HG03378 (cell line): ENCODE measurements at regions not wholly inside any gene's neighbourhood (a gene's known extent, or its start where the extent isn't known, plus 50 kb on each side); places are given as distances from the start of the nearest gene placed in this dataset.
A peak's percentile ranks its signal among the peaks of the same experiment; 100 is the strongest.

Experiments
- ATAC-seq: cut with Tn5 transposase; IDR thresholded peaks from one replicate; pipeline ENCODE4 v1.9.1; 2021; ENCODE audit warnings: mild to moderate bottlenecking, moderate library complexity; ENCODE audit not compliant: unreplicated experiment

DNA sequence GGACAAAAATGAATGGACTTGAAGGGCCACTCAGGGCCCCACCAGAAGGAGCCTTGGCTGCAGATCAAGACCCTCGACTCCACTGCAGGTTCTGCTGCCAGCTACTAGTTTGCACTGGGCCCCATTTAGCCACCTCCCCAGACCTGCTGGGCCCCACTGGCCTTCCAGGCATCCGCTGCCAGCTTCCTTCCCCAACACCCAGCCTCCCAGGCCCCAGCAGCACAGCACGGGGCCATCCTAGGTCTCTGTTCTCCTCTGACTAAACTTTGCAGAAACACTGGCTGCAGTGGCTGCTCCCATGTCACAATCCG is 277.4 kb upstream of the KLF14 start:
- no peak for ATAC-seq

DNA sequence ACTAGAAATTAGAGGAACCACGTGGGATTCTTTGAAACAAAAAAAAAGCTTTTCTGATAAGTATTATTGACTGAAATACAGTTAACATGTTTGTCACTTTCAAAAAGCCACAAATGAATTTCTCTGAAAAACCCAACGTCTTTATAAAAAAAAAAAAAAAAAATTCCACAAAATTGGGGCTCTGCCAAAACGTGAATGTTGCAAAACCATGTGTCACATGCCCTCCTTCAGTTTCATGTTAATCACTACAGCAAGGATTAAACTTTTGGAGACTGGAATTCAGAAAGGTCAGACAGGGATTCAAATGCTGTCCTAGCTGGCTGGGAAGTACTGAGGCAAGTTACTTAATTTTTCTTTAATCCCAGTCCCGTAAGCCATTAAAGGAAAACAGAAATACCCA is 278.0 kb upstream of the KLF14 start:
- ATAC-seq: no peak

DNA sequence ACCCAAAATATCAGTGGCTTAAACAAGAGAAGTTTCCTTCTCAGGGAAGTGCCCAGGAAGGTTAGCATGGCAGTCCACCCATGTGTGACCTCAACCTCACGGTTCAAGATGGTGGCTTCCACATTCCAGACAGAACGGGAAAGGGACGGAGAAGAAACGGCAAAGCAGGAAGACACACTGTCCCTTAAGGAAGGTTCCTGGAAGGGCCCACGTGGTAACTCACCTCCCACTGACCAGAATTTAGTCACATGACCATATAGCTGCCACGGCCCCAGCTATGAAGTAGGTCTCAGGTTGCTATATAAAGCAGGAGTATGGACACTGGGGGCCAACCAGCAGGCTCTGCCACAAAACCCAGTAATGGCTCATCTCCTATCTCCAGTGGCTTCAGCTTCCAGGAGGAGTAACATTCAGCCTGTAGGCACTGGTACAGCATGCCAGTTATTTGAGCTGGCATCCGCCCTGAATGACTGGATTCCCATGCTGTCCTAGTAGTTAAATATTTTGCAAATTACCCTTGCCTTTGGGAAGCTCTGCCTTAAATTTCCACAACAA is 278.5 kb upstream of the KLF14 start:
- ATAC-seq: no peak

DNA sequence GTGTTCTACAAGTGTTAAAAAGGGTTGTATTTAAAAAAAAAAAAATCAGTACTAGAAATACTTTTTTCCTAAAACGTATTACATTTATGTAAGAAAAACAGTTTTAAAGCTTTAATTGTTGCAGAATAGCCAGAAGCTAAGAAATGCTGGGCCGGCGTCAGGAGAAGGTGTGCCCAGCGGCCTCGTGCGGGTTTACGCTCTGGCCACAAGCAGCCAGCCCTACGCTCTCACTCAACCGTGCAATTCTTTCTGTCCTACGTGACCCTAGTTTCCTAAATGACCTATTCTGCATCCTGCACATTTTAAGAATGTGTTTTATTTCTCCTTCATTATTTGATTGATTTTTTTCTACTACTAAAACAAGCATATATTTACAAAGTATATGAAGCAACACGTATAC is 279.7 kb upstream of the KLF14 start:
- no peak for ATAC-seq

DNA sequence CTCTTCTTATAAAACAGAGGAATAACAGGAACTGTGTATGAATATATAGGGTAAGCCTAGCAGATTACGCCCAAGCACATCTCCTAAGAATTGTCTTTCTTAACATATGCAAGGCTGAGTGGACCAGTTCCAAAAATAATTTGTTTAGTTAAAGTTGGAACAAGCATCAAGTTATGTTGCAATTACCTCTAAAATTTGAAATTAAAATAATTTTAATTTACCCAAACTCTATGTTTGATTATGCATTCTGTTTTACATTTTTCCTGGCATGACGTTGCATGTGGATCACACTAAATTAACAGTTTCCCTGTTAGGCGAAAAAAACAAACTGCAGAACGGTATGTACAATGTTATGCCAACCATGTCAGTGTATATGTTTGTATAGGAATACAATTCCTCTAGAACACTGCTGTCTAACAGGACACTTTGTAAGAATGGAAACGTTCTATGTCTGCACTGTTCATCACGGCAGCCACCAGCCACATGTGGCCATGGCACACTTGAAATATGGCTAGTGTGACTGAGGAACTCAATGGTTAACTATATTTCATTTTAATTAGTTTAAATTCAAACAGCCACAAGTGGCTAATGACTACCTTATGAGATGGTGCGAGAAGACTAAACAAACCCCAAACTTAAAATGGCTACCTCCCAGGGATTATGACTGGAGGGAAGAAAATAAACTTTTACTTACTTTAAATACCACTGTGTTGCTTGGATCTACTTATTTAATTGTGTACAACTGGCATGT is 281.1 kb upstream of the KLF14 start:
- ATAC-seq: no peak

DNA sequence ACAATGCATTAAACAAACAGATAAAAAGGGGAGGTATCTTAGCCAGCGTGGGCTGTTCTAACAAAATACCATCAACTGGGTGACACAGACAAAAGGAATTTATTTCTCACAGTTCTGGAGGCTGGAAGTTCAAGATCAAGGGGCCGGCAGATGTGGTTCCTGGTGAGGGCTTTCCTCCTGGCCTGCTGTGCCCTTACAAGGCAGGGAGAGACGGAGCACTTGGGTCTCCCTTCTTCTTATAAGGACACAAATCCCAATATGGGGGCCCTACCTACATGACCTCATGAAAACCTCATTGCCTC is 281.6 kb upstream of the KLF14 start:
- no peak for ATAC-seq

DNA sequence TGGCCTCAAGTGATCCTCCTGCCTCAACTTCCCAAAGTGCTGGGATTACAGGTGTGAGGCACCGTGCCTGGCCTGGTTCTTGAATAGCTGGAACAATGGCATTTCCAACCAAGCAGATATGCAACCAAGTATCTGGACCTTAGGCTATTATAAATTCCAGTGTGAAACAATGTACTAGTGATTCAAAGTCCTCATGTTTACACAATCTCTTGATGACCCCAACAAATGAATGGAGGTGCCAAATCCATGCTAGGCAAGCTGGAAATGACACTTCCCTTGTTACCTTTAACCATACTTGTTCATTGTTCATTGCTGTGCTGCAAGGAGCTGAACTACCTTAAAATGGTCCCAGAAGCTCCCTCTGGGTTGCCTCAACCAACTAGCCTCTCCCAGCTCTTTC is 282.2 kb upstream of the KLF14 start:
- no peak for ATAC-seq

DNA sequence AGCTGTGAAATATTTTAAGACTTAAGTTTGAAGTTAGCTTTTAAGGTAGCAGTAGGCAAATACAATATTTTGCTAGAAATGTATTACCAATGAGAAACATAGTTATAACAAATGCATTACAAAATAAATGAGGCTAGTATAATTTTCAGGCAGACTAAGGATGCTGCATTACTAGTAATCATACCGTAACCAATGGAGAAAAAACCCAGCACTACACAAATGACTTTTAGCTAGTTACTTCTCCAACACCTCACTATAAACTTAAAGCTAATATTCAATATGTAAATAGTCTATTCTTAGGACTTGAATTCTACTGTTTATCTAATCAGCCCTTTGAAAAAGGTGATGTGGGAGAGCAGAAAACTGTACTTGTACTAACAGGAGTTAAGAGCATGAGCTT is 285.3 kb upstream of the KLF14 start:
- ATAC-seq: no peak

DNA sequence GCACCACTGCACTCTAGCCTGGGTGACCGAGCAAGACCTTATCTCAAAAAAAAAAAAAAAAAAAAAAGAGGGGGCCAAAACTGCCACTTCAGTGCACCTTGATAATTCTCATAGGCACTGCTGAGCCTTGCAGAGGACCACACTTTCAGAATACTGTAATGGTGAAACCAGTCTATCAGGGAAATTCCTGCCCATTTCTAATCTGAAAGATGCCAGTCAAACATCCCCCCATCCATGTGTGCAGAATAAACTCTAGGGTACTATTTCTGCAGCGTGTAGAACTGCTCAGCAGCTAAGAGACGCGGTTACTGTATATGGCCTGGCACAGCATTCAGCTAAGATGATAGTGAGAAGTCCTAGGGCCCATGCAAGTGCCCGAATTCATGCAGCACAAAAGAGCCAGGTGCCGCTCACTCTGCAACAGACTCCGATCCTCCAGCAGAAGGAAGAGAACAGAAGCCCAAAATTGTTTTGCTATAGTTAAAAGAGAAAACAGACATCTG is 286.8 kb upstream of the KLF14 start:
- peak; percentile 60 for ATAC-seq

DNA sequence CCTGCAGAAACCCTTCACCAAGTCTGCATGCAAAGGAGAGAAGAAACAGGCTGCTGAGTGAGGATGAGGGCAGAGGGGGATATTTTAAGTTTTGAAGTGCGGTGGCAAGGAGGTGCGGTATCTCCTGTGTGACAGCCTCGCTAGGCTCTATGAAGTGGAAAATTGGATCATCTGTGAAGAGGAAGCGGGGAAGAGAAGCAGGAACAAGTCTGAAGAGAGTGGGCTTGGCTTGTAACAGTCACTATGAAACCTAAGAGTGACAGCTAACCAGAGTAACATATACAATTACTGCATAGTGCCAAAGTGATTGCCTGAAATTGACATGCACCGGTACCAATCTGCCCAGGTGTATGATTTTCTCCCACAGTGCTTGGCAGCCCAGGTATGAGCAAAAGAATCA is 287.5 kb upstream of the KLF14 start:
- ATAC-seq: peak; percentile 50

DNA sequence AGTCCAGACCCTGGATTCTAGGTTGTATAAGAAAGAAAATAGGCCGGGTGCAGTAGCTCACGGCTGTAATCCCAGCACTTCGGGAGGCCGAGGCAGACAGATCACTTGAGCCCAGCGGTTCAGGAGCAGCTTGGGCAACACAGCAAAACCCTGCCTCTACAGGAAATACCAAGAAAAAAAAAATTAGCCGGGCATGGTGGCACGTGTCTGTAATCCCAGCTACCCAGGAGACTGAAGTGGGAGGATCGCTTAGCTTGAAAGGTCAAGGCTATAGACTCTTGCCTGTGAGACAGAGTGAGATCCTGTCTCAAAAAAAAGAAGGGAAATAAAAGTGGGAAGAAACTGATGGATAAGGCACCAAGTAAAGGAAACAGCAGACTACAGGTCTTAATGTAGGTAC is 287.9 kb upstream of the KLF14 start:
- ATAC-seq: no peak

DNA sequence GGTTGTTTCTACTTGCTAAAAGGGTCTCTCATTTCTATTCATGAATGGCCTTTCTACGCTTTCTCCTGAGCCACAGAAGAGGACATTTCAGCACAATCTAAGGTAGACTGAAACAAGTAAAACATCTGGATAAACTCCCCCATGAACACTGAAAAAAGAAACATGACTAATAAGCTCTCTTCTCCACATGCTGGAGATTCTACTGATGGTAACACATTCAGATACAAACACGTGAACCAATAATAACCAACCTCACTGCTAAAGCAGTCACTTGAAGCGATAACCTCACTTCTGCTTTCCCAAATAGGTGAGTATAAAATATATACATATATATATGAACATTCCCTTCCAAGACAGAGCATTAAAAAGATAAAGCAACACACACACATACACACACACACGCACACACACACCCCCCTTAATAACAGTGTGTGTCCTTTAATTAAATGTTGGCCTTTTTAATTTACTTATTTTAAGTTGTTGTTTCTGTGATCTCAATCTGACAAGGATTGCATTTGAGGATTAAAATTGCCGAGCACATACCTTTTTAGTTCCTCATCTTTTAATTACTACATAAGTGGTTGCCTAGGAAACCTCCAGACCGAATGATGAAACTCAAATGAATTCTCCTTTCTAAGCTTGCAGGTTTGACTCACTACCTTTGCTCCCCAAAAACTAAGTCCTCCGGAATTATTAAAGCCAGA is 292.4 kb upstream of the KLF14 start:
- ATAC-seq: peak; percentile 51

DNA sequence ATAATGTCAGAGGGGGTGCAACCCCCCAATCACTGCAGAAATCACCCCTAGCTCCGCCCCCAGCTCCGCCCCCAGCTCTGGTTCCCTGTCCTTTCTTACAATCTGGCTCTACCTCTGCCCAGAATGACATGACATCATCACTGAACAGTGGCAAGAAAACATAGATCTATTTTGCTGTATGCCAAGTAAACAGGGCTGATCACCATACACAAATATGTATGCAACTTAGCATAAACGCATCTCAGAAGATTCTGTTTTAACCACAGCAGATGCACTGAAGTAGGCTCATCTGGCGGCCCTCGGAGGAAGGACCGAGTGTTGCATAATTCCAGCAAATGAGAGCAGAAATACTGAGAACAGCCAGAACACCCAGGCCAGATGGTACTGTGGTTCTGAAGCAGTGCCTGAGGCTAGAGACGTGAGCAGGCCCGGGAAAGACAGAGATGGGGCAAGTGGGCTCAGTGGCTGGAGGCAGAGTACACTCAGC is 293.3 kb upstream of the KLF14 start:
- ATAC-seq: no peak

DNA sequence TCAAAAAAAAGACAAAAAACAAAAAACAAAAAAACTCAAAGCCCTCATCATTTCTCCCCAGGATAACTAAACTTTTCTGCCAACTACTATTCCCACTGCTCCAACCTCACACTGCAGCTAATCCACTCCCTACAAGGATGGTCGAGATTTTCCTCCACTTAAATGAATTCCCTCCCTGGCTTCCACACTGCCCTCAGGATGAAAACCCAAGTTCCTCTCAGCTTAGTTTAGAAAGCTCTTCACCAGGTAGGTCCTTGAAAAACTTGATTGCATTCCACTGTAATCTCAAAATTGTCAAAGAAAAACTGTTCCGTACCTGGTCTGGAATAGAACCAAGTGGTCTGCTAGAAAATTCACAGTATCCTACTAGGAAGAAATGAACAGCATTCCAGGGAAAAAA is 294.3 kb upstream of the KLF14 start:
- ATAC-seq: no peak

DNA sequence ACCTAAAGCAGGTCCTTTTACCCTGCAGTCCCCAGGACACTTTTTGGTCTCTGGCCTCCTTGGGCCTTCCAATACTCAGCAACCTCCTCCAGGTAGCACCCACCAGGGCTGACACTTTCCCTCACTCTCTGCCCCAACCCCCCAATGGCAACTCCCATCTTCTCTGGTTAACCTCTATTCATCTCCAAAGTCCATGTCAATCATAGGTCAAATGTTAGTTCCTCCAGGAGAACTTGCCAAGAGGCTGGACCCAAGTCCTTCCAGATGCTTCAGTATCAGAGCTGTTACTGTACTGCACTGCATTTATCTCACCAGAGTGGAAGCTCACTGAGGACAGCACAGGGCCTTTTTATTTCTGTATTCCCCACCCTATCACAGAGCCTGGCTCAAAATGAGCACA is 295.0 kb upstream of the KLF14 start:
- ATAC-seq: no peak

DNA sequence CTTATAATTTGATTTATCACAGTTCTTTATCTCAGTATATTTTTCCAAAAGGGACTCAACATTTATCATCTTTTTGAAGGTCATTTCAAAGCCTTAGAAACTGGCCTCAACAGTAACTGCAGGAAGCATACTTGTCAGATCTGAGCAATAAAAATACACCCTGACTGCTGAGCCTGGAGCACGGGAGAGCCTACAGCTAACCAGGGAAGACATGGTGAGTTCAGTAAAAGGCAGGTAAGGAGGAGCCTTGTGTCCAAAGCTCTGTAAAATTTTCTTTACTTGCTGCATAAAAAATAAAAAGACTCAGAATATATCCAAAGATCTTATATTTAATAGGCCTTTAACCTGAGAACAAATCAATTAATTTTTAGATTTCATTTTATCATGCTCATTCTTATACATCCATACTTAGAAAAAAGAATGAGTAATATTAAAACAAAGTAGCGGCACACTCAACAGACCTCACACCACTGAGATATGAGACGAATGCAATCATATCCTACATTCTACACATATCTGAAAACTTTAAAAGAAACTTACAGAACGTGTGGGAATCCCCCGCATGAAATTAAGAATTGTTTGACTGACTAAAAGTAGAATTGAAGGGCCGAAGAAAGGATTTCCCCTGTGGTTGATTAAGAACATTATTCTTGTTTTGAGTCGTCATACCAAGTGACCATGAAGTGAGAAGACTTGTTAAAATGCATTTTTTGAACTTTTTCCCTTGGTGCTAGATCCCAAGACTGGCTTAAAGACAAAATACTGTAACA is 296.4 kb upstream of the MKLN1 start:
- ATAC-seq: peak; percentile 74

DNA sequence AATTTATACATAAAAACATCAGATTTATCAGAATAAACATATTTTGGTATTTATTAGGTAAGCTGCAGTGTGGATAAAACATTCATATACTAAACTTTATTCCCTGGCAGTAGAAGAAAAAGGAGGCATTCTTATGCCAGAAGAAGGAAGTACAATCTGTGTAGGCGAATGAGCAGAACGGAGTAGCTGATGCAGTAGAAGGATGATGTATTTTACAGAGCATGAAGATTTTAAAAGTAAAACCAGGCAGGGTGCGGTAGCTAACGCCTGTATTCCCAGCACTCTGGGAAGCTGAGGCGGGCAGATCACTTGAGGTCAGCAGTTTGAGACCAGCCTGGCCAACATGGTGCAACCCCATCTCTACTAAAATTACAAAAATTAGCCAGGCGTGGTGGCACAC is 294.9 kb upstream of the MKLN1 start:
- no peak for ATAC-seq

DNA sequence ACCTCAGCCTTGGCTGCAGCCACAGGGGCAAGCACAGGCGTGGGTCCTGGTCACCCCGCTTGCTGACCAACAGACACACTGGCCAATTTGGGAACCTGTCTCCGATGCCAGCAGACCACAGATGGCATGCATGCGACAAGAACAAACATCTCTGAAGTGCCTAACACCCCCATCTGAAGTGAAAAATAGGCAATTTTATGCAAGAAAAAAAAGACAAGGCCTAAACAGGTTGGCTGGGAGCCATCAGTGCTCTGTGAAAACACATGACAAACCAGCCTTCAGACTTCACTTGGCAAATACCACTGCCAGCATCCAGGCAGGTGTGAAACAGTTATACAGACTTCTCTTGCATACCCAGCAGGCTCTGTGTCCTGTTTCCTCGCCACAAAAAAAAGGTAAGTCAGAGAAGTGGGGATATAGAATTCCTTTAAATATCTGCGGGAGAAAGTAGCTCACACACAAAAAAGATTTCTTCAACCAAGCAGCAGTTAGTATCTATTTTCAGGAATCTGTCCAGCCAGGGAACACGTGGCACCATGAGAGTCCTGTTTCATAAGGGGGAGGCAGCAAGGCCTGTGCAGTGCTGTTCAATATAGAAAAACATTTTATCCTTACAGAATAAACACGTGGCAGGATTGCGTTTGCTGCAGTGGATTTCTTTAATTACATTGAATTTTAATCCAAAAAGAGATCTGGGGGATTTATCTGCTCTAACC is 293.4 kb upstream of the MKLN1 start:
- no peak for ATAC-seq

DNA sequence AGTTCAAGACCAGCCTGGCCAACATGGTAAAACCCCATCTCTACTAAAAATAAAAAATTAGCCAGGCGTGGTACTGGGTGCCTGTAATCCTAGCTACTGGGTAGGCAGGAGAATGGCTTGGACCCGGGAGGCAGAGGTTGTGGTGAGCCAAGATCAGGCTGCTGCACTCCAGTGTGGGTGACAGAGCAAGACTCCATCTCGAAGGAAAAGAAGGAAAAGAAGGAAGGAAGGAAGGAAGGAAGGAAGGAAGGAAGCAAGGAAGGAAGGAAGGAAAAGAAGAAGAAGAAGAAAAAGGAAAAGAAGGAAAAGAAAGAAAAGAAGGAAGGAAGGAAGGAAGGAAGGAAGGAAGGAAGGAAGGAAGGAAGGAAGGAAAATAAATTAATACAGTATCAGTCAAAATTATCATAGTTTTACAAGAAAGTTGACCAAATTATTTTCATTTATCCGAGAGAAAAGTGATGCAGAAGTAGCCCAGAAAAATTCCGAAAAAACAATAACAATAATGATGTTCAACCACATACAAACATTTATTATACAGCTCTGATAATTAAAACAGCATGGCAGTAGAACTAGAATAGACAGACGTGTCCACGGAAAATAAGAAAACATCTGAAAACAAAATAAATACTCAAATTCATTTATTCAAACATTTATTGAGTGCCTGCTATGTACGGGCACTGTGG is 292.4 kb upstream of the MKLN1 start:
- no peak for ATAC-seq

DNA sequence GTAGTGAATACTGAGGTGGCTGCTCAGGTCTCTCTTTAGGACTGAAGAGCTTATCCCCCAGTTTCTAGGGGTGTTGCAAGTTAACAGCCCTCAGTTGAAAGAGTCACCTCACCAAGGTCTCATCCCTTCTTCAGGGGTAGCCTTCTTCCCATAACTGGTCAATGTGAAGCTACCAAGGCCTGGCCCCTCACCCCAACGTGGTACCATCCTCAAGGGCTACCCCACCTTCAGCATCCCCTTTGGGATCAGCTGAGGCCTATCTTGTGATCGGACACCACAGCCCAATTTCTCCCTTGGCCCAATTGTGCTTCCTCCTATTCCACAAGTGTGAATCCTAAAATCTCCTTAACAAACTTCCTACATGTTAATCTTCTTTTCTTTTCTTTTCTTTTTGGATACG is 289.5 kb upstream of the MKLN1 start:
- no peak for ATAC-seq
